CD4-positive, alpha-beta T cell treated with Interferon alpha-2 for 1 hour (primary cell): ENCODE measurements at regions not wholly inside any gene's neighbourhood (a gene's known extent, or its start where the extent isn't known, plus 50 kb on each side); places are given as distances from the start of the nearest gene placed in this dataset.
"Not testable (repeated sequence)": the region's sequence is repeated elsewhere in the genome, so short reads cannot be mapped to it uniquely, and the experiment has no call there.

Experiments
- DNase-seq, 2 donors: peaks; one replicate each; pipeline ENCODE4 v3.0.0-alpha.2; 2020 to 2022

DNA sequence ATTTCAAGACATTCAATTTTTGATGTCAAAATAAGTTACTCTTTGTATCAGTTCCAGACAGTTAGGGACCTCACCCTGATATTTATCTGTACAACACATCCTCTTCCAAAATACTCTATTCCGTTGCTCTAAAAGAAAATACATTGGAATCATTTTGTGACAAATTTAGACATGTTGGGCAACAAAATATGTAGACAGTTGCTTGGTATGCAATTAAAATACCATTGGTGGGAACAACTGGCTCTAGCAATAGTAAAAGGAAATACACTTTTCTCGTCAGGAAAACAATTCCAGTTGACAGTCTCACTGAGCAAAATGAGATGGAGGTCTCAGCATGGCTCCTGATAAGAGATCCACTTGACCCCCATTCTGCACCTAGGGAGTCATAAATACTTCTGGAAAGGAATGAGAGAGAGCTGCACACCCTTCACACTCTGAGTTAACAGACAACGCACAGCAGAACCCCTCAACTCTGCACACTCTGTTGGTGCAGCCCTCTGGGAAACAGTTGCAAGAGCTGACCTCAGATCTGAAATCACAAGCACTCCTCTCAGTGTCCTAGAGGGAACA, 171.3 kb upstream of the NT5E start:
- DNase-seq, result no peak

DNA sequence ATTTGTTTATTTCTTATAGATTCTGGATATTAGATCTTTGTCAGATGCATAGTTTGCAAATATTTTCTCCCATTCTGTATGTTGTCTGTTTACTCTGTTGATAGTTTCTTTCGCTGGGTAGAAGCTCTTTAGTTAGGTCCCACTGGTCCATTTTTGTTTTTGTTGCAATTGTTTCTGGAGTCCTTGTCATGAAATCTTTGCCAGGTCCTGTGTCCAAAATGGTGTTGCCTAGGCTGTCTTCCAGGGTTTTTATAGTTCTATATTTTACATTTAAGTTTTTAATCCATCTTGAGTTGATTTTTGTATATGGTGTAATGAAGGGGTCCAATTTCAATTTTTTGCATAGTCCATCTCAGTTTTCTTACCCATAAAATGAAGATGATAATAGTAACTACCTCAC, 173.9 kb upstream of the NT5E start:
- DNase-seq, result not testable (repeated sequence)

DNA sequence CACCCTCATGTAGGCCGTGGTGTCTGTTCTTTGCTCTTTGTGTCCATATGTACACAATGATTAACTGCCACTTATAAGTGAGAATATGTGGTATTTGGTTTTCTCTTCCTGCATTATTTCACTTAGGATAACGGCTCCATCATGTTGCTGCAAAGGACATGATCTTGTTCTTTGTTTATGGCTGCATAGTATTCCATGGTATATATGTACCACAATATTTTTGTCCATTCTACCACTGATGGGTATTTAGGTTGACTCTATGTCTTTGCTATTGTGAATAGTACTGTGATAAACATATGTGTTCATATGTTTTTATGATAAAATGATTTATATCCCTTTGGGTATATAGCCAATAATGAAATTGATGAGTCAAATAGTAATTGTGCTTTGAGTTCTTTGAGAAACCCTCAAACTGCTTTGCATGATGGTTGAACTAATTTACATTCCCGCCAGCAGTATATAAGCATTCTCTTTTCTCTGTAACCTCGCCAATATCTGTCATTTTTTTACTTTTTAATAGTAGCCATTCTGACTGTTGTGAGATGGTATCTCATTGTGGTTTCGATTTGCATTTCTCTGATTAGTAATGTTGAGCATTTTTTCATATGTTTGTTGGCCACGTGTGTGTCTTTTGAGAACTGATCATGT, 174.4 kb upstream of the NT5E start:
- DNase-seq, result no peak

DNA sequence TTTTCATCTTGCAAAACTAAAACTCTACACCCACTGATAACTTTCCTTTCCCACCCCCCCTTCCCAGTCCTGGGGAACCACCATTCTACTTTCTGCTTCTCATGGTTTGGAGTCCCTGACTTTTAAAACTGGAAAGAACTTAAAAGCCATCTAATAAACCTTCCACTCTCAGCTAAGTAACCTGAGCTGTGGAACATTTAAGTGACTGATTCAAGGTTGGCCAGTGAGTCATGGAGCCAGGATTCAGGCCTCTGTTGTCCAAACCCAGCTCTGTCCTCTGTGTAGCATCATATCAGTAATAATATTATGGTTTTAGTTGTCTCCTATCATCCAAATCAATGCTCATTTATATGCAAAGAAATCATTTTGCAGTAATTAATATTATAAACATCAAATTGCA, 176.0 kb upstream of the NT5E start:
- no peak for DNase-seq

DNA sequence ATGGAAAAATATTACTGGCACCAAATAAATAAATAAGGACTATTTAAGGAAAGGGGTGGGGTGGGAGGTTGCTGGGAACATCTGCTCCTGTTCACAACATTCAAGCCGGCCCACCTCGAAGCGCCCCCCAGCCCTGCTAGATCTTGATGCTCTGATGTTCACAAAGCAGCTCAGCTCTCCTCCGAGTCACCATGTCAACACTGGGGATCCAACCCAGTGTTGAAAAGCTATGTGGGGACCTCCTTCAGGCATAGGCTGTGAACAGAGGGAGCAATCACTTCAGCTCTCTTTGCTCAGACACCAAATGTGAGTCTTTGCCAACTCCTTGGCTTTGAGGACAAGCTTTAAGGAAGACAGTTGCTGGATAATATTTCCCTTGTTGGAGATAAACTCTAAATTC, 176.8 kb upstream of the NT5E start:
- no peak for DNase-seq

DNA sequence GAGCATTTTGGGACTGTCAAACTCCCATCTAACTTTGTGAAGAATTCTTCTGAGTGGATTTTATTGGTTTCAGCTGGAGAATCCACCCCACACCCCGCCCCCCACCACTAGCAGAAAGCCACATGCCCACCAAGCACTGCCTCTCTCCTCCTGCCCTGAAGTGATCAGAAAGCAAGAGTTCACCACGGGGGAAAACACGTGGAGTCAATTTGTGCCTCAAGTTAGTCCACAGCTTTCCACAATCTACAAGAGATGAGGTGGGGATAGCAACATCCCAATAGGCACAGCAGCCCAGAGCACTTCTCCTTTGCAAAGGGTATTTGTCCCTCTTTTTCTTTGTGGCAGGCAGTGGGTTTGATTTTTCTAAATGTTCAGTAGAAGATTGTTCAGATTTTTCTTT, 177.3 kb upstream of the NT5E start:
- DNase-seq, result no peak

DNA sequence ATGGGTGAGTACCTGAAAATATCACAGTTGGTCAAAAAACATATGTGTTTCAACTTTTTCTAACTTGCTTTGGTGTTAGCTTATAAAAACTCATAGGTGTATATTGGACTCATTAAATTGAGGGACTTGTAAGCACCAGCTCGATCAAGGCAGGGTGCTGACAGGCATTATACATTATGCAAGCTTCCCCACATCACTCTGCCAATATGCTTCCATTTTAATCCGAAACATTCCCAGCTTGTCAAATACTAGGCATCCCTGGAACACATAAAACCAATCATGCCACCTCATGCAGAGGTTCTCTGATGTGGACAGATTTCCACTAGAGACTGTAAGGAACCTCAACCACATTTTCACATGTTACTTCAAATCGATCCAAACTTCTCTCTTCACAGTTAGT, 187.3 kb upstream of the NT5E start:
- DNase-seq, result no peak

DNA sequence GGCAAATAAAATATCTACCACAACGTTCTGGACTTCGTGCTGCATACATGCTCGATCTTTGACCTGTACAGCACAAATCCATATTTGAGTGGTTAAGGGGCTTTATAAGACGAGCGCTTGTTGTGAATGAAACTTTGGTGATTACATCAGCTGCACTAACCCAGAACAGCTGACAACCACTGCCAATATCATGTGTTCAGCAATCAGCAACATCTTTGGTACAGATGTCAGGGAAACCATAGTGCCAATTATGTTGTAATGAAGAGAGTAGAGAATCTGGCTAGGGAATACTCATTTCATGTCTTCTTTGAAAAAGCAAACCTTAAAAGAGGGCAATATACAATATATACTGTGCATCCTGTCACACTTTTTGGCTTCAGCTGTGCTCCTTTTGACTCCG, 188.6 kb upstream of the NT5E start:
- no peak for DNase-seq

DNA sequence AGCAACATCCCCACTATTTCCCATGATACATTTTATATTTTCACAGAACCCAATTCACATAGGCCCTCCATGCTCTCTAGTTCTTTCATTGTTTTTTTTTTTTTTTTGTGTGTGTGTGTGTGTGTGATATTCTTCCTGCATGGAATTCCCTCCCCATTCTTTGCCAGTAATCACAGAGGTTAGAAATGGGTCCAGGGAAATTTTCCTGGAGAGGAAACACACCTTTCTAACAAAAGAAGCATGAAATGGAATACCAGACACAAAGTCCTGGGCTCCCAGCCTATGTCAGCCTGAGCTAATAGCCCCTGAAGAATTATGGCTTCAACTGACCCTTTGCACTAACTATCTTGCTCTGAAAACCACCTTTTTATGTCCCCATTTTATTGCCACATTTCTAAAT, 194.2 kb upstream of the NT5E start:
- no peak for DNase-seq

DNA sequence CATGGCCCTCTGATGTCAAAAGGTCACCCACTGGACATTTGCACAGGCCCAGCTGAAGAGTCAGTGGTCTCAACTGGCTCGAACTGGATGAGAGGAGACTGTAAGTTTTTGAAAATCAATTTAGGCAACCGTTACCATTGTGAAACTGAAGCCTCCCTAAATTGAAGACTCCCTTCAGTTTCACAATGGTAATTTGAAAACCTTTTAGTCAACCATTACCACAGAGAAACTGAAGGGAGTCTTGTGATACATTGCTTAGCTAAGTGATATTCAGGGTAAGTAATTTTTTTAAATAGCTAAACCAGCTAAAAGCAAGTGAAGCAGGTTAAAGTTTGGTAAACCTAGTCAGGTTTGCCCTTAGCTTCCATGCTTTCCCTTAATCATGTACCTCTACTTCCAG, 197.3 kb upstream of the NT5E start:
- DNase-seq, result no peak

DNA sequence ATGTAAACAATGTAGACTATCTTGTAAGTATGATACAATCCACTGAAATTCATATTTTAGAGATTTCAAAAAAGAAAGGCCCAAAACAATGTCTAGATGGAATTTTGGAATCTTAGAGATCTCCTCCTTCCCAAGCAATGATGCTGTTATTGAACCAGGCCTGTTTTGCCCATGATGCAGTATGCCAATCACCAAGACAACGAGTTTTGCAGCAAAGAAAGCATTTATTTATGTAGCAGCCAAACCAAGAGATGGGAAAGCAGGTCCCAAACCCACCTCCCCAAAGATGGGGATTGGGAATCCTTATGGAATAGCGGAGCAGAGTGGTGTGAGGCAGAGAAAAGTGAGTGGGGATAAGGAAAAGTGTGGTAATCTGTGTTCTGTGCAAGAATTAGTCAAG, 197.8 kb upstream of the NT5E start:
- no peak for DNase-seq

DNA sequence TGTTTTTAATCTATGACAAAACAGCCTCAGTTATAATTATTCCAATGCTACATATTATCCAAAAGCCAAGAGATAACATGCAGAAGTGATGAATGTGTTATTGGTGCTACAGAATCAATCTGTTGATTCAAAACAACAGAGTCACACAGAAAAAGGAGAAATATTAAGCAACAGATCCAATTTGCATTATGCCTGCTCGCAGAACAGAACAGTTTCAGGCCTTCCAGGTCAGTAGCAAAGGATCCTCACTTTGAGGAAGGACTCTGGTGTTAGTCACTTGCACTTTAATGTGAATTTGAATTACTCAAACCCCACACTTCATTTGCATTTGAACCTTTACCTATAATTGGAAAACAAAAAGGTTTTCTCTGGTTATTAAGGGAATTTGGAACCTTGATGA, 198.6 kb upstream of the NT5E start:
- no peak for DNase-seq

DNA sequence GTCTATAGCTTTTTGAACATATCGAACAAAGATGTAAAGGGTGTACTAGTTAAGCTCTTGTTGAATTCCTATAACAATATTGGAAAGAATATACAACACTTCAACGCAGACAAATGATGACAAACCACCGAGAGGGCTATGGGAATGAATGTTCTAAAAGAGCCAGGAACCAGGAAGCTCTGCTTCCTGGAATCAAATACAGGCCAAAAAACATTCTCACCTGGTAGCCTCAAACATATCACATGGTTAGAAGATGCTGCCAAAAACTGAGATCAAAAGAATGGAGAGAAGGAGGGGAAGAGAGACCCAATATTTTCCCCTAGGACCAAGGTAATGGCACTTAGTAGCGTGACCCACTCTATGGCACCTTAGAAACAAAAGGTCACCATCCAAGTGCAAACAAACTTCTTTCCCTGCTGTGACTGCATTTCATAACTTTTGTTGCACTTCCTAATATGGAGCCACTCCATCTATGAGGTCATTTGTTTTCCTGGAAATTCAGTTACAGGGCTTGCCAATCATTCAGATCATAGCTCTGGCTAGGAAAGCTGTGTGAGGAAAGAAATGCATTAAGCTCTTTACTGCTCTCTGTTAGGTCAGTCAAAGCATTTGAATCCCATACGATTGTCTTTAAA, 199.2 kb upstream of the NT5E start:
- DNase-seq, result no peak

DNA sequence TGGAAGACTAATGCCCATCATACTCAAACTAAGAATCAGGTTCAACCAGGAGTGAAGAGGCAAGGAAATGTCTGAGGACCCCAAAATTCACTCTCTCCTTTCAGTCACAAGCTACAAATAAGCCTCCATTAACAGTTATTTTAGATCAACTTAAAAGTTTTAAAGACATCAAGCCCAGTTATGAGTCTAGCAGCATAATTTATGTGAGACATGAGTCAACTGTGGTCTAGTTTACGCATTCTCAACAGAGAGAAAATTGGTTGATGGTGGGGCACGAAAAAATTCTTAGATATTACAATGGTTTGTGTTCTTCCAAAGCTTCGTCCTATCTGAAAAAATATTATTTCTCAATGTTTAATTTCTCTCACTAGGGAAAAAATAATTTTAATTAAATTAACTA, 204.9 kb upstream of the NT5E start:
- DNase-seq, result no peak

DNA sequence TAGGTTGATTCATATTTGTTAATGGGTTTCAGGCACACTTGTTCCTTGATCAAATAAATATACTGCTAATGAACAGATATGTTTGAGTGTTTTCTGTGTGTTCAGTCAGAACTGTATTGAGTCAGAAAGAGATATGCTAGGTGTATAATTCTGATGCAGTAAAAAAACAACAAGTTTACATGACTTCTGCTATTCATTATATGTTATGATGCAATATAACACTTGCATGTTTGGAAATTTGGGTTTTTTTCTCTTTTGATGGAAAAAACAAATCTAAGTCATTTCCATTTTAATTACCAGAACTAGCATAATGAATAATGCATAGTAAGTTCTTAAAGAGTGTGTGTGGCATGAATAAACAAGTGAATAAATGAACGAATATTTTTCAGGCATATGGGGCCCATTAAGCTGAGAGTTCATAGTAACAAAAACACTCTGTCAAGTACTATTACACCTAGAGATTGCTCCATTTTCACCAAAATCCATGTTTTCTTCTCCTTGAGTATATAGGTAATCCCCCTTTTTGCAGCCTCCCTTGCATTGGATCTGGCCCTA, 208.3 kb upstream of the NT5E start:
- no peak for DNase-seq

DNA sequence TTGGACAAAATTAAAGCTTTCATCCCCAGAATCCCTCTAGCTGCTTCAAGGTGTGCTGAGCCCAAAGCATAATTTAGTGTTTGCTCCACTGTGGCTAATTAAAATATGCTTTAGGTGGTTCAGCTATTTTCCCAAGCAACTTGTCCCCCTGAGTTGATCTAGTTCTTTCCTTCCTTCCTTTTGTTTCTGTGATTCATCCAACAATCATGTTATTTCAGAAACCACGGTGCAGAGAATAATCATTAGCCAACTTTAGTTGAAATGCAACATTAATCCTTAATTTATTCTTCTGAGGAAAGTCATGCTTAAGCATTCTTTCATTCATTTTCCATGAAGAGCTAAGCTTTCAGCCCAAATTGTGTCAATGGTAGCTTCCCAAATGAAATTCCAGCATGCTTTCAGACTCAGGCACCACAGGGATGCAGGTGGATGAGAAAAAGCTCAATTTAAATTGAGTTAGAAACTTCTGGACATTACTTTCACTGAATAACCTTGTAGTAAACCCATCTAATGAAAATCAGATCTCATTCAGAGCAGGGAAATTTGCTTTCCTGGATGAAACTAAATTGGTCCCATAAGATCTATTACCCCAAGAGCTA, 209.0 kb upstream of the NT5E start:
- no peak for DNase-seq

DNA sequence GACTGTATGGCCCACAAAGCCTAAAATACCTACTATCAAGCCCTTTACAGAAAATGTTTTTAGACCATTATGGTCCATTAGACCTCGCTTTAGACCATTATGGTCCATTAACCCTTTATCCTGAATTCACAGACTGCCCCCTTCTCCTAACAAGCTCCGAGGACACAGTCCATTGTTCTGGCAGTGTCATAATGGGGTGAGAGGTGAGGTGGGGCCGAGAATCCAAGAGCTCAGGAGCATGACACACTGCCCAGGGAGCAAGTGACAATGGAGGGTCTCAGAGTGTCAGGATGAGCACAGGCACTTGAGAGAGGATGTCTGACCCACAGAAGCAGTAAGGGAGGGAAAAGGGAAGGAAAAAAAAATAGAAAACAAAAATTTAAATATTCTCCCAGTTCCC, 212.4 kb upstream of the NT5E start:
- DNase-seq, result no peak

DNA sequence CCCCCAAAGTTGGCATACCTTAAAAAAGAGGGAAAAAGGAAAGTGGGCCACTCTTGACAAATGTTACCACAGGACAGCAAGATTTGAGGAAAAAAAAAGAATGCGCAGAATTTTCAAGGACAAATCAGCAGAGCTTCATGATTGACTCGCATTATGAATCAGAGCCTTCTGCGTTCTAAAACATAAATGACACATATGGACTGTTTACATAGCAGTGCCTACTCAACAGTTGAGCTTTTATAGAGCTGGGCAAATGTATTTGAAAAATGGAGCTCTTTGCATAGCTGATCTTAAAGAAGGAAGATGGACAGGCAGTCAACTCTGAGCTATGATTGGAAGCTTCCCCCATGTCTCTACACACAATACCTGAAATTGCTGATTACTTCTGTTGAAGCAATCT, 213.2 kb upstream of the NT5E start:
- no peak for DNase-seq

DNA sequence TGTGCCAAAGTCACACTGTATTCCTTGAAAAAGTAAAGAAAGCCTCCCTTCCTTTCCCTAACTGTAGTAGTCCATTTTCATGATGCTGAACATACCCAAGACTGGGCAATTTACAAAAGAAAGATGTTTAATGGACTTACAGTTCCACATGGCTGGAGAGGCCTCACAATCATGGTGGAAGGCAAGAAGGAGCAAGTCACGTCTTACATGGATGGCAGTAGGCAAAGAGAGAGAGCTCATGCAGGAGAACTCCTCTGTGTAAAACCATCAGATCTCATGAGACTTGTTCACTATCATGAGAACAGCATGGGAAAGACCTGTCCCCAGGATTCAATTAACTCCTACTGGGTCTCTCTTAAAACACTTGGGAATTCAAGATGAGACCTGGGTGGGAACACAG, 222.5 kb upstream of the NT5E start:
- DNase-seq, result not testable (repeated sequence)

DNA sequence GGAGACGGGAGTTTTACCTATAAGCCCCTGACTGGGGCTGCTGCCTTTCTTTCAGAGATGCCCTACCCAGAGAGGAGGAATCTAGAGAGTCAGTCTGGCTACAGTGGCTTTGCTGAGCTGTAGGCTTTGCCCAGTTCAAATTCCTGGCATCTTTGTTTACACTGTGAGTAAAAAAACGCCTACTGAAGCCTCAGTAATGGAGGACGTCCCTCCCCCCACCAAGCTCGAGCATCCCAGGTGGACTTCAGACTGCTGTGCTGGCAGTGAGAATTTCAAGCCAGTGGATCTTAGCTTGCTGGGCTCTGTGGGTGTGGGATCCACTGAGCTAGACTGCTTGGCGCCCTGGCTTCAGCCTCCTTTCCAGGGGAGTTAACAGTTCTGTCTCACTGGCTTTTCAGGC, 237.1 kb upstream of the NT5E start:
- DNase-seq, result not testable (repeated sequence)

DNA sequence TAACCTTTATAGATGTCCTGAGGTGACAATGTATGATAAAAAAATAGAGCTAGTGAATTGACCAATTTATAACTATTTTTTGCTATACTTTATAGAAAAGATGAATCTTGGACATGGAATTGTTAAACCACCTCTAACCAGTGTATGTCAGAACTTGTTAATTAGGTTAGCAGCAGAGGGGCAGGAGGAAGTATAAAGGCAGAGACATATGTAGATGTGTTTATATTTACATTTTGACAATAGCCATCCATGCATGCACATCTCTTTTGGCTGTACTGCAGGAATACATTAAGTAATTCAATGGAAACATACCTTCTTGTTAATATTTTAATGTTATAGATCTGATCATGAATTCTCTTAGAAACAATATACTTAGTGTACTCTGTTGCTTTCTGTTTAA, 254.6 kb upstream of the NT5E start:
- DNase-seq, result no peak

DNA sequence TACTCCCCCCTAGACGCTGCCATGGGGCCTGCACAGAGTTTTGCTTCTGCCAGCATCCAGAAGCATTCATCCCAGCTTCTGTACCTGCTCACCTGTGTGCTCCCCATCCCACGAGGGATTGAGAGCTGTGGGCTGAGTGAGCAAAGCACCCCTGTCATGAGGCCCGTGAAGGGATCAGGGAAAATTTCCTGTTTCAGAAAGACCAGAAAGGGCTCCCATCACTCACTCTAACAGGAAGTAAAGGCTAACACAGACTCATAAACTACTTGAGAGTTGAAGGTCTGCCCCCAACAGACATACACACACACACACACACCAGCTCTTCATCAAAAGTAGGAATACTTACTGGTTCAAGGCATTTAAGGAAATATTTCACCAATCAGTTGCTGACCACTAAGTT, 256.5 kb upstream of the NT5E start:
- no peak for DNase-seq

DNA sequence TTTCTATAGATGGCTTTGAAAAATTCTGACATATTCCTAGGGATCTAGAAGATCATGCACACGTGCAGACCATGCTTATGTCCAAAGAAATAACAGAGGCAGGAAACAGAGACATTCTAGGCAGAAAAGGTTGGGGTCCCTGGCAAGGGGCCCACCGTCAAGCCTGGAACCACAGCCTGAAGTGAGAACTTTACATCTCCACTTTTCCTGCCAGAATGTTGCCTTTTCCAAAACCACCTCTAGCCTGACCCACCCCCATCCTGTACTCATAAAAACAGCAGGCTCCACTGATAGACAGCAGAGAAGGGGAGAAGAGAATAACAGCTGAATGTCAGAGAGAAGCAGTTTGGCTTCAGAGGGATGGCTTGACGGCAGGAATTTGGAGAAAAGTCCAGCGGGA, 257.3 kb upstream of the NT5E start:
- DNase-seq, result no peak

DNA sequence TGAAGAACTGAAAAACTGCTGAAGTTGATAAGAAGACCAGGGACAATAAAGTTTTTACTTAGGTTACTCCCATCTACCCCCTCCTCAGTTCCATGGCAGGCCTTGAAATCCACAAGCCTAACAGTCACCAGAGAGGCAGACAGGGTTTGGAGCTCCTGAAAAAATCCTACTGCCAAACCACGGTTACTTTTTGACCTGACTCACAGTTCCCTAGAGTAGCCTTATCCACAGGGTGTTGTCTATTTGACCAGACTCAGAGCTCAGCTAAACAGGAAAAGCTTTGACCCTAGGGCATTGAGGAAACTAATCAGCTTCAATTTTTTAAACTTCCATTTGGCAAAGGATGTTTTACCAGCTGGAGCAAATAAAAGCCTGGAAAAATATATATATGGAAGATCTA, 257.7 kb upstream of the NT5E start:
- no peak for DNase-seq
